Stimulated activated naive CD4-positive, alpha-beta T cell treated with Interleukin-2 at 50 U/mL for 16 hours (primary cell): ENCODE measurements at regions not wholly inside any gene's neighbourhood (a gene's known extent, or its start where the extent isn't known, plus 50 kb on each side); places are given as distances from the start of the nearest gene placed in this dataset.
"Not testable (repeated sequence)": the region's sequence is repeated elsewhere in the genome, so short reads cannot be mapped to it uniquely, and the experiment has no call there.

ENCODE experiments used
- DNase-seq: peaks from one replicate; lab custom pipeline; 2025; lab: John Stamatoyannopoulos, UW

- DNase-seq, result no peak
Measured at GRCh38 chr3:30521156-30521715, 85.2 kb upstream of the TGFBR2 start.

- no peak for DNase-seq
Measured at GRCh38 chr3:30522476-30522875, 83.9 kb upstream of the TGFBR2 start.

GRCh38 chr3:30523366-30523765, 83.0 kb upstream of the TGFBR2 start:
- DNase-seq, result no peak

GRCh38 chr3:30524357-30525040, 81.9 kb upstream of the TGFBR2 start:
- no peak for DNase-seq

GRCh38 chr3:30526031-30526430, 80.4 kb upstream of the TGFBR2 start:
- no peak for DNase-seq

GRCh38 chr3:30527186-30527585, 79.2 kb upstream of the TGFBR2 start:
- no peak for DNase-seq

GRCh38 chr3:30527720-30528119, 78.7 kb upstream of the TGFBR2 start:
- no peak for DNase-seq

GRCh38 chr3:30530084-30530483, 76.3 kb upstream of the TGFBR2 start:
- DNase-seq, result no peak

- DNase-seq, result no peak
Measured at GRCh38 chr3:30531017-30531570, 75.3 kb upstream of the TGFBR2 start.

- DNase-seq, result no peak
Measured at GRCh38 chr3:30535525-30535924, 70.9 kb upstream of the TGFBR2 start.

- DNase-seq, result no peak
Measured at GRCh38 chr3:30538791-30539190, 67.6 kb upstream of the TGFBR2 start.

GRCh38 chr3:30539206-30539605, 67.2 kb upstream of the TGFBR2 start:
- DNase-seq, result no peak

- no peak for DNase-seq
Measured at GRCh38 chr3:30539772-30540171, 66.6 kb upstream of the TGFBR2 start.

GRCh38 chr3:30541156-30541555, 65.2 kb upstream of the TGFBR2 start:
- not testable (repeated sequence) for DNase-seq

GRCh38 chr3:30542897-30543296, 63.5 kb upstream of the TGFBR2 start:
- DNase-seq, result no peak

GRCh38 chr3:30544812-30545211, 61.6 kb upstream of the TGFBR2 start:
- DNase-seq, result no peak

- DNase-seq, result no peak
Measured at GRCh38 chr3:30546934-30547333, 59.5 kb upstream of the TGFBR2 start.

GRCh38 chr3:30547716-30548115, 58.7 kb upstream of the TGFBR2 start:
- DNase-seq, result no peak

- no peak for DNase-seq
Measured at GRCh38 chr3:30548600-30548999, 57.8 kb upstream of the TGFBR2 start.

- DNase-seq, result no peak
Measured at GRCh38 chr3:30549600-30549999, 56.8 kb upstream of the TGFBR2 start.

- DNase-seq, result no peak
Measured at GRCh38 chr3:30550246-30550645, 56.2 kb upstream of the TGFBR2 start.

GRCh38 chr3:30551266-30551665, 55.1 kb upstream of the TGFBR2 start:
- DNase-seq, result no peak

GRCh38 chr3:30551927-30552326, 54.5 kb upstream of the TGFBR2 start:
- DNase-seq, result no peak
